Mesendoderm (in vitro differentiated cells): ENCODE measurements at regions not wholly inside any gene's neighbourhood (a gene's known extent, or its start where the extent isn't known, plus 50 kb on each side); places are given as distances from the start of the nearest gene placed in this dataset.

Experiments used
- DNase-seq: peaks from one replicate; pipeline ENCODE4 v3.0.0; 2013
- H2AK5ac ChIP-seq: 2 replicates; pipeline ENCODE4 v1.6.1; 2013; ENCODE audit warnings: low read length, inconsistent platforms
- H2BK120ac ChIP-seq: 2 replicates; pipeline ENCODE4 v1.6.1; 2013; ENCODE audit warnings: low read depth, mild to moderate bottlenecking, low read length, moderate library complexity, mixed read lengths
- H2BK15ac ChIP-seq: replicated peaks from 2 replicates; pipeline ENCODE4 v1.6.1; 2013; ENCODE audit warnings: low read depth, mild to moderate bottlenecking, moderate library complexity
- H2BK5ac ChIP-seq: 2 replicates; pipeline ENCODE4 v1.6.1; 2013; ENCODE audit warnings: low read length, inconsistent platforms
- H3K18ac ChIP-seq: 2 replicates; pipeline ENCODE4 v1.6.1; 2013; ENCODE audit warnings: mild to moderate bottlenecking, low read length, mixed read lengths
- H3K23ac ChIP-seq: one replicate; pipeline ENCODE4 v1.6.1; 2013; ENCODE audit warnings: low read length
- H3K27ac ChIP-seq: 2 replicates; pipeline ENCODE4 v1.5.1; 2013; ENCODE audit warnings: low read depth, mild to moderate bottlenecking, inconsistent platforms, low read length, moderate library complexity
- H3K27me3 ChIP-seq: 2 replicates; pipeline ENCODE4 v1.6.1; 2013; ENCODE audit warnings: low read length, control low read depth, mild to moderate bottlenecking, inconsistent platforms; ENCODE audit not compliant: insufficient read depth, poor library complexity
- H3K36me3 ChIP-seq: 2 replicates; pipeline ENCODE4 v1.6.1; 2013; ENCODE audit warnings: low read length, inconsistent platforms; ENCODE audit not compliant: control insufficient read depth, insufficient read depth
- H3K4ac ChIP-seq: one replicate; pipeline ENCODE4 v1.6.1; 2013; ENCODE audit warnings: low read depth, mild to moderate bottlenecking, low read length, moderate library complexity
- H3K4me1 ChIP-seq: 2 replicates; pipeline ENCODE4 v1.6.1; 2013; ENCODE audit warnings: low read depth, low read length, inconsistent platforms; ENCODE audit not compliant: control insufficient read depth
- H3K4me2 ChIP-seq: 2 replicates; pipeline ENCODE4 v1.6.1; 2013; ENCODE audit warnings: low read length
- H3K4me3 ChIP-seq: 2 replicates; pipeline ENCODE4 v1.5.1; 2013; ENCODE audit warnings: mild to moderate bottlenecking, low read length
- H3K56ac ChIP-seq: one replicate; pipeline ENCODE4 v1.6.1; 2013; ENCODE audit warnings: low read length
- H3K79me1 ChIP-seq: 2 replicates; pipeline ENCODE4 v1.6.1; 2013; ENCODE audit warnings: low read length, inconsistent platforms
- H3K79me2 ChIP-seq: 2 replicates; pipeline ENCODE4 v1.6.1; 2013; ENCODE audit warnings: mild to moderate bottlenecking, low read length; ENCODE audit not compliant: control insufficient read depth, insufficient read depth
- H3K9ac ChIP-seq: 2 replicates; pipeline ENCODE4 v1.6.1; 2013; ENCODE audit warnings: low read length, inconsistent platforms
- H4K5ac ChIP-seq: one replicate; pipeline ENCODE4 v1.6.1; 2013; ENCODE audit warnings: low read length
- H4K8ac ChIP-seq: one replicate; pipeline ENCODE4 v1.6.1; 2013; ENCODE audit warnings: low read depth, mild to moderate bottlenecking, control low read depth, low read length, moderate library complexity
- WGBS: extraction: QIAGEN DNeasy Blood & Tissue Kit; methylation state at CpG from one replicate; pipeline ENCODE4 v1.1.7; 2013; ENCODE audit warnings: low lambda C conversion rate, missing lambda C conversion rate; ENCODE audit not compliant: insufficient coverage; ENCODE audit errors: extremely low coverage; 5-methylcytosine and 5-hydroxymethylcytosine counted together

GRCh38 chr3:110069761-110070160 is 732.4 kb upstream of the DPPA4 start:
- Histone ChIP-seq H3K79me1 (no peaks in the 10 kb centered on the region), H3K4ac (no peak overlapping the region), H4K5ac (no peak overlapping the region), H3K18ac (no peak overlapping the region), H2AK5ac (no peak overlapping the region), H3K27me3 (no peaks in the 10 kb centered on the region), H3K4me3 (no peak overlapping the region), H3K23ac (no peak overlapping the region), H3K36me3 (no peaks in the 10 kb centered on the region), H4K8ac (no peak overlapping the region), H3K27ac (no peak overlapping the region), H2BK5ac (no peak overlapping the region), H3K4me2 (no peak overlapping the region), H3K9ac (no peak overlapping the region), H3K4me1 (no peaks in the 10 kb centered on the region), H2BK120ac (no peak overlapping the region), H3K79me2 (no peaks in the 10 kb centered on the region), H3K56ac (no peak overlapping the region), H2BK15ac (no peak overlapping the region)
- DNase-seq = no peak
- no CpG with 5 or more reads among the region's 2 CpGs for WGBS

- WGBS = no CpG with 5 or more reads among the region's 2 CpGs
Measured at GRCh38 chr3:110070161-110070916, 733.0 kb upstream of the DPPA4 start.

GRCh38 chr3:110074095-110074494 is 736.7 kb upstream of the DPPA4 start:
- H3K9ac ChIP-seq = no peak overlapping the region
- no peak overlapping the region for H2BK15ac ChIP-seq
- no peak overlapping the region for H3K4me2 ChIP-seq
- no peak overlapping the region for H4K8ac ChIP-seq
- no peaks in the 10 kb centered on the region for H3K79me2 ChIP-seq
- no peak overlapping the region for H2BK5ac ChIP-seq
- no peaks in the 10 kb centered on the region for H3K4me1 ChIP-seq
- no peak for DNase-seq
- no peak overlapping the region for H2BK120ac ChIP-seq
- no peak overlapping the region for H3K4ac ChIP-seq
- H3K56ac ChIP-seq = no peak overlapping the region
- H3K27me3 ChIP-seq = no peaks in the 10 kb centered on the region
- no peak overlapping the region for H3K23ac ChIP-seq
- no peak overlapping the region for H3K18ac ChIP-seq
- H3K4me3 ChIP-seq = no peak overlapping the region
- WGBS = no CpG with 5 or more reads among the region's 3 CpGs
- no peaks in the 10 kb centered on the region for H3K36me3 ChIP-seq
- no peak overlapping the region for H4K5ac ChIP-seq
- H3K27ac ChIP-seq = no peak overlapping the region
- H3K79me1 ChIP-seq = no peaks in the 10 kb centered on the region
- no peak overlapping the region for H2AK5ac ChIP-seq

More at GRCh38 chr3:110070161-110070916, 733.0 kb upstream of the DPPA4 start:
- Histone ChIP-seq H3K9ac (no peak overlapping the region), H2BK5ac (no peak overlapping the region), H2BK15ac (no peak overlapping the region), H3K18ac (no peak overlapping the region), H3K36me3 (no peaks in the 10 kb centered on the region), H2AK5ac (no peak overlapping the region), H3K27ac (no peak overlapping the region), H4K8ac (no peak overlapping the region), H3K79me1 (no peaks in the 10 kb centered on the region), H2BK120ac (no peak overlapping the region), H4K5ac (no peak overlapping the region), H3K4me1 (no peaks in the 10 kb centered on the region), H3K4me2 (no peak overlapping the region), H3K27me3 (no peaks in the 10 kb centered on the region), H3K79me2 (no peaks in the 10 kb centered on the region), H3K23ac (no peak overlapping the region), H3K4ac (no peak overlapping the region), H3K56ac (no peak overlapping the region), H3K4me3 (no peak overlapping the region)
- DNase-seq = no peak

GRCh38 chr3:110077093-110077492 is 739.7 kb upstream of the DPPA4 start:
- Histone ChIP-seq H3K9ac (no peak overlapping the region), H3K79me2 (no peaks in the 10 kb centered on the region), H4K8ac (no peak overlapping the region), H2BK120ac (no peak overlapping the region), H3K23ac (no peak overlapping the region), H3K4ac (no peak overlapping the region), H3K27me3 (no peaks in the 10 kb centered on the region), H2BK15ac (no peak overlapping the region), H3K4me1 (no peaks in the 10 kb centered on the region), H3K27ac (no peak overlapping the region), H4K5ac (no peak overlapping the region), H2AK5ac (no peak overlapping the region), H3K79me1 (no peaks in the 10 kb centered on the region), H3K4me3 (no peak overlapping the region), H2BK5ac (no peak overlapping the region), H3K36me3 (no peaks in the 10 kb centered on the region), H3K56ac (no peak overlapping the region), H3K4me2 (no peak overlapping the region), H3K18ac (no peak overlapping the region)
- no CpG with 5 or more reads among the region's 1 CpG for WGBS
- no peak for DNase-seq

- Histone ChIP-seq H3K79me2 (no peaks in the 10 kb centered on the region), H3K23ac (no peak overlapping the region), H3K4me2 (no peak overlapping the region), H4K5ac (no peak overlapping the region), H3K4me3 (no peak overlapping the region), H2AK5ac (no peak overlapping the region), H3K4me1 (no peaks in the 10 kb centered on the region), H3K9ac (no peak overlapping the region), H3K4ac (no peak overlapping the region), H2BK120ac (no peak overlapping the region), H3K27ac (no peak overlapping the region), H3K27me3 (no peaks in the 10 kb centered on the region), H3K36me3 (no peaks in the 10 kb centered on the region), H2BK15ac (no peak overlapping the region), H3K56ac (no peak overlapping the region), H2BK5ac (no peak overlapping the region), H3K79me1 (no peaks in the 10 kb centered on the region), H4K8ac (no peak overlapping the region), H3K18ac (no peak overlapping the region)
- no peak for DNase-seq
Measured at GRCh38 chr3:110093411-110093810, 756.1 kb upstream of the DPPA4 start.

GRCh38 chr3:110093812-110094401 is 756.6 kb upstream of the DPPA4 start:
- Histone ChIP-seq H3K79me1 (no peaks in the 10 kb centered on the region), H3K27me3 (no peaks in the 10 kb centered on the region), H2BK15ac (no peak overlapping the region), H2BK5ac (no peak overlapping the region), H3K79me2 (no peaks in the 10 kb centered on the region), H3K4me3 (no peak overlapping the region), H3K4me2 (no peak overlapping the region), H3K23ac (no peak overlapping the region), H3K4ac (no peak overlapping the region), H3K27ac (no peak overlapping the region), H2BK120ac (no peak overlapping the region), H2AK5ac (no peak overlapping the region), H4K5ac (no peak overlapping the region), H3K4me1 (no peaks in the 10 kb centered on the region), H3K18ac (no peak overlapping the region), H3K9ac (no peak overlapping the region), H4K8ac (no peak overlapping the region), H3K36me3 (no peaks in the 10 kb centered on the region), H3K56ac (no peak overlapping the region)
- DNase-seq = no peak
